GM13976 (cell line): ENCODE measurements at regions not wholly inside any gene's neighbourhood (a gene's known extent, or its start where the extent isn't known, plus 50 kb on each side); places are given as distances from the start of the nearest gene placed in this dataset.

Source experiments
- DNase-seq: peaks from one replicate; pipeline ENCODE4 v3.0.0; 2012; ENCODE audit warnings: low spot score
- CTCF ChIP-seq: IDR thresholded peaks from 2 replicates; pipeline ENCODE4 v1.5.1; 2012; ENCODE audit warnings: borderline replicate concordance, mild to moderate bottlenecking; ENCODE audit not compliant: insufficient read depth; ENCODE audit errors: extremely low read depth, missing control alignments, control extremely low read depth
- in situ Hi-C: fragments of 300-500 bp; cut with MboI; formaldehyde crosslinking; loops from one replicate; pipeline ENCODE4 v1.12.0; 2022; ENCODE audit warnings: low sequenced_read_pairs, mixed read lengths, inconsistent platforms; ENCODE audit not compliant: unreplicated experiment

GRCh38 chr9:88889386-88889785, 101.9 kb upstream of the S1PR3 start:
- DNase-seq = no peak
- in situ Hi-C loops = no loop called here
- no peak for TF ChIP-seq CTCF

- no peak for DNase-seq
- no peak for TF ChIP-seq CTCF
- in situ Hi-C loops = no loop called here
Measured at GRCh38 chr9:88890546-88890945, 100.7 kb upstream of the S1PR3 start.

GRCh38 chr9:88891040-88891439, 100.2 kb upstream of the S1PR3 start:
- in situ Hi-C loops = no loop called here
- no peak for DNase-seq
- no peak for TF ChIP-seq CTCF

GRCh38 chr9:88892724-88893123, 98.5 kb upstream of the S1PR3 start:
- no peak for DNase-seq
- in situ Hi-C loops = no loop called here
- no peak for TF ChIP-seq CTCF

- TF ChIP-seq CTCF = no peak
- in situ Hi-C loops = no loop called here
- DNase-seq = no peak
Measured at GRCh38 chr9:88897081-88897480, 94.2 kb upstream of the S1PR3 start.

- in situ Hi-C loops = no loop called here
Measured at GRCh38 chr9:88898039-88898720, 93.1 kb upstream of the S1PR3 start.

More at GRCh38 chr9:88898039-88898720, 93.1 kb upstream of the S1PR3 start:
- DNase-seq = no peak
- no peak for TF ChIP-seq CTCF
